B cell (primary cell): ENCODE measurements at regions not wholly inside any gene's neighbourhood (a gene's known extent, or its start where the extent isn't known, plus 50 kb on each side); places are given as distances from the start of the nearest gene placed in this dataset.

ENCODE experiments used
- ATAC-seq: fragments of 200-7000 bp; cut with Tn5 transposase; one replicate; pipeline ENCODE4 v1.10.0; 2021; ENCODE audit warnings: low read depth, mild to moderate bottlenecking, moderate number of reproducible peaks, moderate library complexity
- CTCF ChIA-PET: fragments of 350-600 bp; sonication (Branson Sonifier 250); formaldehyde crosslinking; loops from one replicate; lab custom pipeline; 2021; ENCODE audit warnings: antibody characterized with exemption, inconsistent platforms; lab: Charles Lee
- POLR2A ChIA-PET: fragments of 350-600 bp; sonication (Branson Sonifier 250); formaldehyde crosslinking; loops from one replicate; lab custom pipeline; 2021; ENCODE audit warnings: antibody characterized with exemption; lab: Charles Lee
- DNase-seq: peaks from one replicate; pipeline ENCODE4 v3.0.0; 2013
- H2AFZ ChIP-seq: 2 replicates; pipeline ENCODE4 v1.6.1; 2012; ENCODE audit warnings: mild to moderate bottlenecking, low read depth, low read length; ENCODE audit not compliant: insufficient read depth, poor library complexity, severe bottlenecking
- H3K27ac ChIP-seq, 2 donors: 1 replicate in 1 of 2; 2 replicates in 1 of 2; pipeline ENCODE4 v1.5.1; 2012 to 2013; ENCODE audit warnings: low read length in 2 of 2, mild to moderate bottlenecking in 2 of 2, moderate library complexity in 1 of 2
- H3K27me3 ChIP-seq, 4 experiments: fragments of 200-600 bp in 1 of 4; sonication (generic) in 1 of 4; replicated peaks in 1 of 4; 1 replicate in 2 of 4; 2 replicates in 2 of 4; pipeline versions ENCODE4 v1.6.1 to v1.7.0; 2013 to 2016; ENCODE audit warnings: low read length in 3 of 4, mild to moderate bottlenecking in 2 of 4, mixed read lengths in 1 of 4, moderate library complexity in 1 of 4; ENCODE audit not compliant: insufficient read depth in 4 of 4, control insufficient read depth in 3 of 4; ENCODE audit errors: control extremely low read depth in 1 of 4
- H3K36me3 ChIP-seq, 2 experiments: replicated peaks in 1 of 2; 1 replicate in 1 of 2; 2 replicates in 1 of 2; pipeline versions ENCODE4 v1.6.1 to v1.7.1; 2013; ENCODE audit warnings: low read length in 1 of 2; ENCODE audit not compliant: insufficient read depth in 2 of 2, control insufficient read depth in 1 of 2; ENCODE audit errors: control extremely low read depth in 1 of 2, extremely low read depth in 1 of 2
- H3K4me1 ChIP-seq, 2 donors: fragments of 200-600 bp in 1 of 2; sonication (generic) in 1 of 2; 1 replicate in 1 of 2; 2 replicates in 1 of 2; pipeline versions ENCODE4 v1.5.1 to v1.6.1; 2013 to 2017; ENCODE audit warnings: low read length in 2 of 2; ENCODE audit not compliant: control insufficient read depth in 2 of 2, insufficient read depth in 2 of 2
- H3K4me2 ChIP-seq: replicated peaks from 2 replicates; pipeline ENCODE3; 2012; ENCODE audit warnings: mild to moderate bottlenecking, low read depth, low read length; ENCODE audit not compliant: poor library complexity, severe bottlenecking
- H3K4me3 ChIP-seq, 5 experiments: fragments of 200-600 bp in 1 of 5; sonication (generic) in 1 of 5; 1 replicate in 3 of 5; 2 replicates in 2 of 5; pipeline versions ENCODE4 v1.5.1 to v1.7.0; 2011 to 2016; ENCODE audit warnings: low read length in 4 of 5, mild to moderate bottlenecking in 4 of 5, low read depth in 2 of 5, control low read depth in 1 of 5, moderate library complexity in 1 of 5; ENCODE audit not compliant: insufficient read depth in 1 of 5; ENCODE audit errors: control extremely low read depth in 1 of 5, extremely low read depth in 1 of 5
- H3K79me2 ChIP-seq: fragments of 200-600 bp; sonication (generic); one replicate; pipeline ENCODE4 v1.6.0; 2016; ENCODE audit warnings: low read length; ENCODE audit not compliant: control insufficient read depth, insufficient read depth
- H3K9ac ChIP-seq: fragments of 200-600 bp; sonication (generic); 2 replicates; pipeline ENCODE4 v1.6.1; 2017; ENCODE audit warnings: mild to moderate bottlenecking, low read length, moderate library complexity
- H3K9me3 ChIP-seq, 3 donors: one replicate each; pipeline versions ENCODE4 v1.6.1 to v1.7.1; 2013; ENCODE audit warnings: low read length in 2 of 3; ENCODE audit not compliant: control insufficient read depth in 2 of 3, insufficient read depth in 1 of 3; ENCODE audit errors: control extremely low read depth in 1 of 3
- H4K20me1 ChIP-seq: 2 replicates; pipeline ENCODE4 v1.6.0; 2012; ENCODE audit warnings: mild to moderate bottlenecking, low read length; ENCODE audit not compliant: insufficient read depth, control insufficient read depth, poor library complexity, severe bottlenecking
- H3K27ac Mint-ChIP-seq: one replicate; pipeline ENCODE4 v1.8.0; 2021; ENCODE audit warnings: mixed read lengths
- H3K27me3 Mint-ChIP-seq: one replicate; pipeline ENCODE4 v1.8.0; 2021; ENCODE audit warnings: mixed read lengths
- H3K4me1 Mint-ChIP-seq: one replicate; pipeline ENCODE4 v1.8.0; 2021; ENCODE audit warnings: mixed read lengths
- H3K4me3 Mint-ChIP-seq: one replicate; pipeline ENCODE4 v1.8.0; 2021; ENCODE audit warnings: mixed read lengths
- H3K9me3 Mint-ChIP-seq: one replicate; pipeline ENCODE4 v1.8.0; 2022; ENCODE audit warnings: mixed read lengths; ENCODE audit not compliant: insufficient read depth
- EZH2 ChIP-seq: IDR thresholded peaks from 2 replicates; pipeline ENCODE4 v1.6.1; 2012; ENCODE audit warnings: borderline replicate concordance, low read depth, mild to moderate bottlenecking, moderate library complexity, low read length; ENCODE audit not compliant: insufficient read depth, poor library complexity, severe bottlenecking
- WGBS: methylation state at CpG from one replicate; pipeline ENCODE4 v1.1.5; 2013; ENCODE audit warnings: missing lambda C conversion rate; ENCODE audit not compliant: insufficient coverage; 5-methylcytosine and 5-hydroxymethylcytosine counted together
- intact Hi-C: fragments of 100-400 bp; cut with micrococcal nuclease; formaldehyde crosslinking; loops from one replicate; pipeline ENCODE4 v1.10.0; 2022
- TF ChIP-seq, protein P1 (sequence below): fragments of 200-600 bp; IDR thresholded peaks from one replicate; pipeline ENCODE4 v1.8.0; 2022; ENCODE audit warnings: antibody characterized with exemption, mild to moderate bottlenecking

DNA sequence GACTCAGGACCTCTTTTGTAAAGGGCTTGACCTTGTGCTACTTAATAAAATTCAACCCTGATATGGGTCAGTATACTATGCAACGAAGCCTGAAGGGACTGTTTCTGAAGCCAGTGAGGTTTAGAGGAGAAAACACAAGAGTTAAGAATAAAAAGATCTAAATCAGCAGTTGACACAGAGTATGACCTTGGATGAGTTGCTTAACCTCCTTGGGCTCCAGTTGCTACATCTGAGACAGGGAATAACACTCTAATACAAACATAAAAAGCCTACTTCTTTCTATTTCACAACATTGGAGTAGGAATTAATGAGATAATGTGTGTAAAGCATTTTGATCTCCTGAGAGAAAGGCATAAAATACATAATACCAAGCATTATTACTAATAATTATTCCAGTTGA, 882.4 kb upstream of the ADGRL2 start:
- Histone ChIP-seq H3K4me3 (no peak overlapping the region), H3K9me3 (no peaks in the 10 kb centered on the region), H3K27ac (no peak overlapping the region), H3K36me3 (no peaks in the 10 kb centered on the region), H3K4me2 (no peak overlapping the region), H3K9ac (no peak overlapping the region), H3K79me2 (no peaks in the 10 kb centered on the region), H3K4me1 (no peaks in the 10 kb centered on the region), H4K20me1 (no peaks in the 10 kb centered on the region), H2AFZ (no peak overlapping the region), H3K27me3 (no peaks in the 10 kb centered on the region)
- Mint-ChIP-seq H3K27me3 (no peaks in the 10 kb centered on the region), H3K4me1 (no peaks in the 10 kb centered on the region), H3K4me3 (no peak overlapping the region), H3K27ac (no peak overlapping the region), H3K9me3 (no peaks in the 10 kb centered on the region)
- intact Hi-C loops, result no loop called here
- ChIA-PET POLR2A (no interaction called here), CTCF (no interaction called here)
- ATAC-seq (no peak), DNase-seq (no peak)
- WGBS, result no CpG with 5 or more reads among the region's 1 CpG
- TF ChIP-seq EZH2, result no peak
- TF ChIP-seq, protein P1, sequence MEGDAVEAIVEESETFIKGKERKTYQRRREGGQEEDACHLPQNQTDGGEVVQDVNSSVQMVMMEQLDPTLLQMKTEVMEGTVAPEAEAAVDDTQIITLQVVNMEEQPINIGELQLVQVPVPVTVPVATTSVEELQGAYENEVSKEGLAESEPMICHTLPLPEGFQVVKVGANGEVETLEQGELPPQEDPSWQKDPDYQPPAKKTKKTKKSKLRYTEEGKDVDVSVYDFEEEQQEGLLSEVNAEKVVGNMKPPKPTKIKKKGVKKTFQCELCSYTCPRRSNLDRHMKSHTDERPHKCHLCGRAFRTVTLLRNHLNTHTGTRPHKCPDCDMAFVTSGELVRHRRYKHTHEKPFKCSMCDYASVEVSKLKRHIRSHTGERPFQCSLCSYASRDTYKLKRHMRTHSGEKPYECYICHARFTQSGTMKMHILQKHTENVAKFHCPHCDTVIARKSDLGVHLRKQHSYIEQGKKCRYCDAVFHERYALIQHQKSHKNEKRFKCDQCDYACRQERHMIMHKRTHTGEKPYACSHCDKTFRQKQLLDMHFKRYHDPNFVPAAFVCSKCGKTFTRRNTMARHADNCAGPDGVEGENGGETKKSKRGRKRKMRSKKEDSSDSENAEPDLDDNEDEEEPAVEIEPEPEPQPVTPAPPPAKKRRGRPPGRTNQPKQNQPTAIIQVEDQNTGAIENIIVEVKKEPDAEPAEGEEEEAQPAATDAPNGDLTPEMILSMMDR, result no peak

DNA sequence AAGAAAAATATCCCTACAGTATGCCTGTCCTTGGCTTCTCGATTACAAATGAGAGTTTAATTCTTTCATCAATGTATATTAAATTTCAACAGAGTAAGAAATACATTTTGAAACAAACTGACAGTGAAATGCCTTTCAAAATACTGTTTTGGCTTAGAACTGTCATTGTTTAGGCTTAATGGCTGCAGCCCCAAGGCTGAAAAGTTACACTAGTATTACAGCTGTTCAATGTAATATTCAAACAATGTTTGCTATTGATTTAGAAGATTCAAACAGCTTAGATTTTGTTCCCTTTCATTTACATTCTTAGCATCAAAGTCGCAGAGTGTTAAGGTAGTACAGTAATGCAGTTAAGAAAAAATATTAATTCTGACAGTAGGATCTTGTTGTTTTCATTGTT, 882.9 kb upstream of the ADGRL2 start:
- no peak overlapping the region for H3K9ac ChIP-seq
- no peaks in the 10 kb centered on the region for H3K9me3 ChIP-seq
- no peaks in the 10 kb centered on the region for H3K79me2 ChIP-seq
- H3K36me3 ChIP-seq, result no peaks in the 10 kb centered on the region
- H3K27me3 Mint-ChIP-seq, result no peaks in the 10 kb centered on the region
- TF ChIP-seq EZH2, result no peak
- TF ChIP-seq, protein P1, result no peak
- H4K20me1 ChIP-seq, result no peaks in the 10 kb centered on the region
- no peak for ATAC-seq
- H3K4me1 Mint-ChIP-seq, result no peaks in the 10 kb centered on the region
- no peak overlapping the region for H3K27ac ChIP-seq
- no peak overlapping the region for H3K4me3 ChIP-seq
- H2AFZ ChIP-seq, result no peak overlapping the region
- H3K9me3 Mint-ChIP-seq, result no peaks in the 10 kb centered on the region
- CTCF ChIA-PET, result no interaction called here
- intact Hi-C loops, result no loop called here
- no peaks in the 10 kb centered on the region for H3K4me1 ChIP-seq
- POLR2A ChIA-PET, result no interaction called here
- DNase-seq, result no peak
- H3K4me2 ChIP-seq, result no peak overlapping the region
- no peak overlapping the region for H3K4me3 Mint-ChIP-seq
- H3K27me3 ChIP-seq, result no peaks in the 10 kb centered on the region
- WGBS, result no CpG with 5 or more reads among the region's 2 CpGs
- no peak overlapping the region for H3K27ac Mint-ChIP-seq
